GM21619 (cell line): ENCODE measurements at regions not wholly inside any gene's neighbourhood (a gene's known extent, or its start where the extent isn't known, plus 50 kb on each side); places are given as distances from the start of the nearest gene placed in this dataset.
"Not testable (repeated sequence)": the region's sequence is repeated elsewhere in the genome, so short reads cannot be mapped to it uniquely, and the experiment has no call there.

Experiments used
- ATAC-seq: cut with Tn5 transposase; IDR thresholded peaks from one replicate; pipeline ENCODE4 v1.9.1; 2021; ENCODE audit not compliant: unreplicated experiment

DNA sequence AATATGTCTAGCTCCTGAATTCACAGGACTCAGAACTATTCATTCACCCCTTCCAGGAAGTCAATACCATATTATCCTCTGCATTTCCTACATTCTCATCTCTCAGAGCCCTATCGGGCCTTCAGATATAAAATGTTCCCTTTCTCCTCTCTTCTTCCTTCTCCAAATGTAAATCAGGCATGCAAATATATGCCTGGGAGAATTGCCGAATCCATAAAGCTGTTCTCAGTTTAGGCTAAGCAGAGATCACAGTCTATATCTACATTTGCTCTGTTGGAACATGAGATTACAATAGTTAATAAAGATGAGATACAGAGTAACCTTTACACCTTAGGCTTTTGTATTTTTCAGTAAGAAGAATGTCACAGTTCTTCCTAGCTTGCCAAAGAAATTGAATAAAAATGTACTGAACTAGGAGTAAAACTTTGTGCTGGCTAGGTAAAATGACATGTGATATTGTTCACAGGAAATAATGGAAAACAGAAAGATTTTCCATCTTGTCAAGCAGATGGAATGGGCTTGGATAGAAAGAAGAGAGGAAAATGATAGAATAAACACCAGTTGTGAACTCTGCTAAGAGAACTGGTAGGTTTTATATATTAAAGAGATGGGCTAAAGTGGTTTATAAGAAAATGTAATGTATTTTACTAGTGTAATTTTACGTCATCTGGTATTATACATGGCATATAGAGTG, 161.5 kb downstream of the NRIP1 start:
- ATAC-seq = no peak

GRCh38 chr21:14901482-14901958, 163.3 kb downstream of the NRIP1 start:
- no peak for ATAC-seq

DNA sequence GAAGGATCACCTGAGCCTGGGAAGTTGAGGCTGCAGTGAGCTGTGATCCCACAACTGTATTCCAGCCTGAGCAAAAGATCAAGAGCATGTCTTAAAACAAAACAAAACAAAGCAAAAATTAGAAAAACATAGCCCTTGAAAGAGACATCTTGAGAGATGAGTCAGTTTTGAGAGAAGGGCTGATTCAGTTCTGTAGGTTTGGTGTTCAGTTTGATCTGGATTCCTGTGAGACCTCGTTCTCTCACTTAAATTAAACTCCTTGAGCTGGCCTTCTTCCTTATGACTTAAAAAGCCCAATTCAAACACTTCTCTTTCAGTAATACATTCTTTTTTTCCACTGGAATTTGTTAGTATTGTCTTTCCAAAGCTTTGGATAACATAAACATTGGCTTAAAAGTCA, 164.2 kb downstream of the NRIP1 start:
- ATAC-seq = no peak

DNA sequence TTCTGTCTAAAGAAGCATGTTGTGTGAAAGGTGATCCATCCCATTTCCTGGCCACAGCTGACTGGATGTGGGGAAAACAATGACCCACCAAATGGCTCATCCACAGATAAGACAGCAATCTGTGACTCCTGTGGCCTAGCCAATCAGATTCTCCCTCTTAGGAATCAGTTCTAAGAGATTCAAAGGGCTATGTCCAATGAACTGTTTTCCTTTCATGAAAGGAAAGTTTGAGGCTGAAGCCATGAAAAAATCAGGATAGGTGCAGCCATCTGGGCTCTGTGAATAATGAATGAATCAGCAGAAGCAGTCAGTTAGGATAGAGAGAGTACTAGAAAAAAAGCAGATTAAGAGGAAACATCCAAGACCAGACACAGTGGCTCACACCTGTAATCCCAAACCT, 164.7 kb downstream of the NRIP1 start:
- ATAC-seq = no peak

DNA sequence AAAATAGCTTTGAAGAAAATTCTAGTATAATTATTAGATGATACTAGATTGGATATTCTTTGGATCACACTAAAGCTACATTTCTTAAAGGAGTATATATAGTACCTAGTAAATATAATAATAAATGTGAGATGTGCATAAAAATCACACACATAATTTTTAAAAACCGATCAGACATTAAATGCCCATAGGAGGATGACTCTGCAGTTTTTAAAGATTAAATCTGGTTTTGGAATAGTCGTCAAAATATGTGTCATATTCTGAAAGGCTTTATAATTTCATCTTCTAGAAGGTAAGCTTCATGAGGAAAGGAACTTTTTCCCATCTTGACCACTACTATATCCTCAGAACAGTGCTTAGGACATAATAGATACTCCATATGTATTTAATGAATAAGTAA, 169.0 kb downstream of the NRIP1 start:
- no peak for ATAC-seq

DNA sequence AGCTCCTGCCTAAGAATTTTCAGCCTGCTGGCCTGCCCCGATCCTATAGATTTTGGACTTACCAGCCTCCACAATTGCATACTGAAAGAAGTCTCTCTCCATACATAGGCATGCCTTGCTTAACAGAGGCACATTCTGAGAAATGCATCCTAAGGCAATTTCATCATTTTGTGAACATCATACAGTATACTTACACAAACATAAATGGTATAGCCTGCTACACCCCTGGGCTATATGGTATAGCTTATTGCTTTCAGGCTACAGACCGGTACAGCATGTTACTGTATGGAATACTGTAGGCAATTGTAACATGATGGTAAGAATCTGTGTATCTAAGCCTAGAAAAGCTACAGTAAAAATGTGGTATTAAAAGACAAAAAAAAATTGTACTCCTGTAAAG, 174.7 kb downstream of the NRIP1 start:
- no peak for ATAC-seq

DNA sequence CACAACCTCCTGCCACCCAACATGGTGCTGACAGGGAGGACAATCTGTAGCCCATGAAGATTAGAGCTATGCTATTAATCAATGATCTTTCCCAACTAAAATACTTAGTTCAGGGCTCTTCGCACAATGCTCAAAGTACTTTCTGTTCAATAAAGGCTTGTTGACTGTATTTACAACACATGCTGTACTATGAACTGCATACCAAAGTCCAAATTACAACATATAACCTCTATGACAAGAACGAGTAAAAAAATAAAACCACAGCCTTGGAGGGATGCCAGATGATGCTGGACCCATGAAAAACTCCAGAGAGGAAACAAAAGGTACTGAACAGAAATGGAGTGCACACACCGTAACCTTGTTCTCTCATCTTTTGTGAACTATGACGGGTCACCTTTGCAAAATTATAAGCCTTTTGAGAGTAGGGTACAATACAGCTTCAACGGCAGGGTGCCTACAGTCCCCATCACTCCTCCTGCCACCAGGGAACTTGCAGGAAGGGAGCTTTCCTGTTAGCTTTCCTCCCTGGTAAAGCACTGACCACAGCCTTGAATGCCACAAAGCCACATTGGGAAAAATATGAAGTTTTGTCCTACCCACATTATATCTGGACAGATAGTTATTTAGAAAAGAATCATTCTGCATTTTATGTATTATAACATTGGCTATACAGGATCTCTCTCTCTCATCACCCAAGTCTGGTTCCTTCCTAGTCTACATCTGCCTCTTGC, 175.6 kb downstream of the NRIP1 start:
- ATAC-seq = no peak

- ATAC-seq = no peak
These were observed 176.6 kb downstream of the NRIP1 start for GRCh38 chr21:14888202-14888601.

DNA sequence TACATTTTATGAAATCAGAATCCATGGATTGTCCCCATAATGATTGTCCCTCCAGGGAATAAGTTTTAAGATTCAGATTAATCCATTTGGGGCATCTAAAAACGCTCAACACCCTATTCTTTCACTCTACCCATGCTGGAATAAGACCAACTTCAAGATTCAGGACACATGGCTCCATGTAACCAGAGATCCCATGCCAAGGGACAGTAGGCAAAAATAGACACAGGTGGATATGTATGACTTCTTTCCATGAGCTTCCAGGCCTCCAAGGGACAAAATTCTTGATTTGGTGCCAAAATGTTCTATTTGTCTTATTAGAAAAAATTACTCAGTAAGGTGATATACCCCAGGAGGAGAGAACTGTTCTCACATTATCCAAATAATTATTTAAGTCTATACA, 178.8 kb downstream of the NRIP1 start:
- no peak for ATAC-seq

- no peak for ATAC-seq
These were observed 181.4 kb downstream of the NRIP1 start for GRCh38 chr21:14883351-14883750.

DNA sequence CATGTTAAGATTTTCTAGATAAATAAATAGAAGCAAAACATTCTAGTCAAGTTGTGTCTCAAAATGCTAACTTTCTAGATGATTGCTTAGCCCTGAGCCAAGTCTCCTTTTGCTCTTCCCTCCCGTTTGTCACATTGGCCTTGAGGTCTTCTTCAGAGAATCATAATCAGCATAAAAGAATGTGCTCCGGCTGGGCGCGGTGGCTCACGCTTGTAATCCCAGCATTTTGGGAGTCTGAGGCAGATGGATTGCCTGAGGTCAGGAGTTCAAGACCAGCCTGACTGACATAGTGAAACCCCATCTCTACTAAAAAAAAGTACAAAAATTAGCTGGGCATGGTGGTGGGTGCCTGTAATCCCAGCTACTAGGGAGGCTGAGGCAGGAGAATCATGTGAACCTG, 182.3 kb downstream of the NRIP1 start:
- ATAC-seq = not testable (repeated sequence)

DNA sequence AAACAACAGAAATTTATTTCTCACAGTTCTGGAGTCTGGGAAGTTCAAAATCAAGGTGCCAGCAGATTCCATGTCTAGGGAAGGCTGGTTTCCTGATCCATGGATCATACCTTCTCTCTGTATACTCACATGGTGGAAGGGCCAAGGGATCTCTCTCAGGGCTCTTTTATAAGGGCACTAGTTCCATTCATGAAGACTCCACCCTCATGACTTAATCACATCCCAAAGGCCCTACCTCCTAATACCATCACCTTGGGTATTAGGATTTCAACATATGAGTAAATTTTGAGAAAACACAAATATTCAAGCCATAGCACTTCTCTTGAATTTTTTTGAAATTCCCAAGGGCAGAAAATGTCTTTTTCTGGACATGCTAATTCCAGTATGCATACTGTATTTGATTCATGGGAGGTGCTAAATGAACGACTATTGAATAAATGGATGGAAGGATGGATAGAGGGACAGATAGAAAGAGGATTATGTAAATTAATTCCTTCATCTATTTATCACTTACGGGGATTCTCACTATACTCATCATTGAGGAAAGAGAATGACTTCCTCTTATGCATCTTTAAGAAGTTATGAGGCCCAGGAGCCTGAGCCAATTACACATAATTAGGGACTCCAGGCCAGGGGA, 182.8 kb downstream of the NRIP1 start:
- no peak for ATAC-seq

- no peak for ATAC-seq
These were observed 183.9 kb downstream of the NRIP1 start for GRCh38 chr21:14880922-14881321.

DNA sequence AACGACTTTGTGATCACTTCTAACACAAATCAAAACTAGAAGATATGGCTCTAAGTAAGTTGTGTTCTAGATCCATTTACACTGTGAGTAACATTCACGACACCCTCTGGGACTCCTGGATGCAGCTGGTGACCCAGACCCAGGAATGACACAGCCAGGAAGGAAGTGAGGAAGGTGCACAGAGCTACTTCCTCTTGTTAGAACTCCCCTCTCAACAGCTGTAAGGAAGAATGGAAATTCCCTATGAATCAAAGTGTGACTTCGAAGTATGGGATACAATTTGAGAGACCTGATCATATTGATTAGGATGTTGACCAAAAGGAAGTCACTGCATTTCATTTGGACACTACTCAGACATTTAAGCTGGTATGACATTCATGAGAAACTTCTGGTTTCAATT, 185.3 kb downstream of the NRIP1 start:
- no peak for ATAC-seq

- no peak for ATAC-seq
These were observed 185.8 kb downstream of the NRIP1 start for GRCh38 chr21:14878971-14879370.

GRCh38 chr21:14877581-14878228, 187.1 kb downstream of the NRIP1 start:
- ATAC-seq = no peak

DNA sequence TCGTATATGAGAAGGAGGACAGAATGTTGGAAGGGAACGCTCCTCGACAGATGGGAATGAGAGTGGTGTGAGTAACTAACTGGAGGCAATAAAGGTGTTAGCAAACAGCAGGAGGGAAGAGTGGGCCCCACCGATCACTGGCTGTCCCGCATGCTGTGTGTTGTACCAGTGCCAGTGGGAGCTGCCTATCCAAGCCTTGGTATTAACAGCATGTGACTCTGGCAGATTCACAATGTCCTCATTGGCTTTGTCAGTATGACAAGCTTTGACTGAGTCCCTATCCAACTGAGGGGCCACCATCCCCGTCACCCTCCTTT, 188.3 kb downstream of the NRIP1 start:
- no peak for ATAC-seq

GRCh38 chr21:14875704-14876523, 188.9 kb downstream of the NRIP1 start:
- ATAC-seq = peak; percentile 69

DNA sequence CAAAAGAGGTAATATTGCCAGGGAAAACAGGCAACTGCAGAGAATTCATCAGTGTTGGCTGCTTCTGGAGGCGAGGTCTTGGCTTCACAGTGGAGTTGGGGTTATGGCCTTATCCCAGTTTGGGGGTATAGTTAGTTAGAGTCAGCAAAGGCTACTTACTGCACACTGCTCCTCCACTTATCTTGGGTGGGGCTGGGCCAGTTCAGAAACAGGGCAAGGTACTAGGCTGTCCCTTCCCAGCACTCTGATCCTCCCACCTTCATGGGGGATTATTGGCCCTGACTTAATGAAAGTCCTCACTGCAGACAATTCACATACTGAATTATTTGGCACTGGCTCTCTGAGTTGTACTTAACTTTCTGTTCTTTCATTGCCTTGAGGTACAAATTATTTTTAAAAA, 189.6 kb downstream of the NRIP1 start:
- ATAC-seq = no peak

- ATAC-seq = no peak
These were observed 190.4 kb downstream of the NRIP1 start for GRCh38 chr21:14874379-14874778.

DNA sequence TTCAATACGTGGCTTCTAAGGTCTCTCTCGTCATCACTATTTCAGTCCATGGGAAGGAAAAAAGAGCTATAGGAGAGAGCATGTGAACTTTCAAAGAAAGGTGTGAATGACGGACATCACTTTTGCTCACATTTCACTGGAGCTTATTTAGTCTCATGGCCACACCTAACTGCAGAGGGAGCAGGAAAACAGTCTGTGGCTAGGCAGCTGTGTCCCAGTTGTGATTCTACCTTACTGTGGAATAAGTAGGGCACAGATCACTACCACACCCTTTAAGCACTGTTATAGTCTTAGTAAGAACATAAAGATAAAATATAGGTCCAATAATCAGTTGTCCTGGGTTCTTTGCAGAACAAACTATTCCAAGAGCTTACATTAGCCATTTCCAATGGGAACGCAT, 192.9 kb downstream of the NRIP1 start:
- no peak for ATAC-seq
